SJCRH30 (cell line): ENCODE measurements at regions not wholly inside any gene's neighbourhood (a gene's known extent, or its start where the extent isn't known, plus 50 kb on each side); places are given as distances from the start of the nearest gene placed in this dataset.

Experiments
- DNase-seq, 2 experiments: peaks; one replicate each; pipeline ENCODE4 v3.0.0-alpha.2; 2015 to 2020
- H3K27ac ChIP-seq: fragments of 250-450 bp; sonication (Bioruptor Pico); 2 replicates; pipeline ENCODE4 v1.5.1; 2020; ENCODE audit warnings: mild to moderate bottlenecking, moderate library complexity
- H3K27me3 ChIP-seq: fragments of 250-450 bp; sonication (Bioruptor Pico); 2 replicates; pipeline ENCODE4 v1.5.1; 2020; ENCODE audit warnings: mild to moderate bottlenecking, moderate library complexity
- H3K36me3 ChIP-seq: fragments of 250-450 bp; sonication (Bioruptor Pico); 2 replicates; pipeline ENCODE4 v1.5.1; 2020; ENCODE audit warnings: mild to moderate bottlenecking, moderate library complexity
- H3K4me1 ChIP-seq: fragments of 250-450 bp; sonication (Bioruptor Pico); 2 replicates; pipeline ENCODE4 v1.5.1; 2020; ENCODE audit warnings: mild to moderate bottlenecking, moderate library complexity
- H3K4me3 ChIP-seq: fragments of 250-450 bp; sonication (Bioruptor Pico); 2 replicates; pipeline ENCODE4 v1.5.1; 2020; ENCODE audit warnings: mild to moderate bottlenecking, moderate library complexity
- H3K9me3 ChIP-seq: fragments of 250-450 bp; sonication (Bioruptor Pico); replicated peaks from 2 replicates; pipeline ENCODE4 v1.5.1; 2020; ENCODE audit warnings: mild to moderate bottlenecking, moderate library complexity

GRCh38 chr7:153590571-153590970, 461.6 kb upstream of the DPP6 start:
- DNase-seq, result no peak
- Histone ChIP-seq H3K4me1 (no peaks in the 10 kb centered on the region), H3K27me3 (peaks cover 13% of the 10 kb centered on the region), H3K27ac (no peak overlapping the region), H3K9me3 (no peaks in the 10 kb centered on the region), H3K4me3 (no peak overlapping the region), H3K36me3 (no peaks in the 10 kb centered on the region)

- H3K27me3 ChIP-seq, result 0 out of 2 replicates have a peak, but pooled peaks cover 2% of the 10 kb centered on the region
- no peak overlapping the region for H3K4me3 ChIP-seq
- H3K27ac ChIP-seq, result no peak overlapping the region
- no peaks in the 10 kb centered on the region for H3K4me1 ChIP-seq
- H3K36me3 ChIP-seq, result no peaks in the 10 kb centered on the region
- H3K9me3 ChIP-seq, result no peaks in the 10 kb centered on the region
- no peak for DNase-seq
Measured at GRCh38 chr7:153607354-153607753, 444.8 kb upstream of the DPP6 start.

DNA sequence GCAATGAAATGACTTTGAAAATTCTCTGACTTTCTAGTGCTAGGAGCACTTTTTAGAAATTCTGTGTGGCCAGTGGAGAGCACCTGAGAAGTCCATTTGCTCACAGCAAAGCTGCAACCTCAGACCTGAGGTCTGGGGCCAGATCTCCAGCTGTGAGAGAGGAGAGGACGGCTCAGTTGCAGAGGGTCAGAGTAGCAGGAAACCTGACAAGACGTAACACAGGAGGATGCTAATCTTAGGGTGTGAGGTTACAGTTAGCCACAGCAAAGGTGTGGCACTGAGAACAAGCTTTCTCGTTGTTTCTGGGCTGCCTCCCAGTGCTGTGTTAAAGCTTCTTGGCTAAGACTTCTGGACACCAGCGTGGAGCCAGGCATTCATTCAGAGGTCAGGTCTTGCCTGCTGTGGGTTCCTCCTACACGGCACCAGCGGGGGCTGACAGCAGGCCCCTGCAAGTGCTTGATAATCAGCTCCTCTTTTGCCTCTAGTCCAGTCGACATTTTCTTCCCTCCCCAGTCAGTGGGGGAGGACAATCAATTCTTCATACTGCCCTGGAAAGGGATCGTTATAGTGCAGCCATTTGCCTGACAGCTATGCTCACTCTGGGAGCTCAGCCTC, 435.4 kb upstream of the DPP6 start:
- no peak for DNase-seq
- Histone ChIP-seq H3K27me3 (peaks cover 9% of the 10 kb centered on the region; the same call in 1 of the 2 replicates), H3K36me3 (no peaks in the 10 kb centered on the region), H3K4me1 (no peaks in the 10 kb centered on the region), H3K27ac (no peak overlapping the region), H3K9me3 (no peaks in the 10 kb centered on the region), H3K4me3 (no peak overlapping the region)

DNA sequence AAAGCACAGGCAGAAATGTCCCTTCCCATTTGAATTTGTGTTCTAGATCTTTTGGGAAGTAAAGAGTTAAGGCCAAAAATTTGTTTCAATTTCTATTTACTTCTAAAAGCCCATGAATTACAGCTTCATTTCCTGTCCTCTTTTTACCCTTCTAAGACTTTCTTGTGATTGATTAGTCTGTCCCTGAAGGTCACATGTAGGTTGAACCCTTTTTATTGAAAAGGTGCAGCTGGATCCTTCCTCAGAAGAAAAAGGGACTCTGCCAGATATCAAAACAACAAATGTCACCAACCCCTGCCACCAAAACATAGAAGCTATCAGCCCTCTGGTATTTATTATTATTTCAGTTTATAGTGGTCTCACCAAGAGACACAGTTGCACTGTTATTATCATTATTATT, 424.9 kb upstream of the DPP6 start:
- Histone ChIP-seq H3K27me3 (peaks cover 5% of the 10 kb centered on the region; the same call in 1 of the 2 replicates), H3K4me1 (no peaks in the 10 kb centered on the region), H3K4me3 (no peak overlapping the region), H3K27ac (no peak overlapping the region), H3K9me3 (no peaks in the 10 kb centered on the region), H3K36me3 (no peaks in the 10 kb centered on the region)
- DNase-seq, result no peak

- no peak overlapping the region for H3K4me3 ChIP-seq
- peaks cover 5% of the 10 kb centered on the region for H3K27me3 ChIP-seq
- H3K27ac ChIP-seq, result no peak overlapping the region
- H3K9me3 ChIP-seq, result no peaks in the 10 kb centered on the region
- H3K36me3 ChIP-seq, result no peaks in the 10 kb centered on the region
- DNase-seq, result no peak
- no peaks in the 10 kb centered on the region for H3K4me1 ChIP-seq
Measured at GRCh38 chr7:153628406-153628805, 423.8 kb upstream of the DPP6 start.

DNA sequence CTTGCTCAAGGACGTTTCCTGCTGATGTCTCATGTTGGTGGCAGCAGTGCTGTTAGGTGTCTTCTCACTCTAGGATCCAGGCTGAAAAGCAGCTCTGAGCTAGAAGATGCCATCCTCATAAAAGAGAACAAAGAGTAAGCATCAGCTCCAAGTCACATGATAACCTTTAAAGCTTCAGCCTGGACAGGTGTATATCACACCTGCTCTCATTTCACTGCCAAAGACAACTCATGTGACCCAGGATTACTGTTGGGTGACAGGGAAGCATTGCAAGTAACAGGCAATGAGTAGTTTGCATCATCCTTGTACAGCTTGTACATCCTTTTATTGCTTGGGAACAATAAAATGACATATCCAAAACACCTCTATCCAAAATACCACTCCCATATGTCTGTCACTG, 423.4 kb upstream of the DPP6 start:
- no peak overlapping the region for H3K27ac ChIP-seq
- H3K9me3 ChIP-seq, result no peaks in the 10 kb centered on the region
- no peak for DNase-seq
- peaks cover 5% of the 10 kb centered on the region for H3K27me3 ChIP-seq
- no peaks in the 10 kb centered on the region for H3K4me1 ChIP-seq
- no peak overlapping the region for H3K4me3 ChIP-seq
- H3K36me3 ChIP-seq, result no peaks in the 10 kb centered on the region

DNA sequence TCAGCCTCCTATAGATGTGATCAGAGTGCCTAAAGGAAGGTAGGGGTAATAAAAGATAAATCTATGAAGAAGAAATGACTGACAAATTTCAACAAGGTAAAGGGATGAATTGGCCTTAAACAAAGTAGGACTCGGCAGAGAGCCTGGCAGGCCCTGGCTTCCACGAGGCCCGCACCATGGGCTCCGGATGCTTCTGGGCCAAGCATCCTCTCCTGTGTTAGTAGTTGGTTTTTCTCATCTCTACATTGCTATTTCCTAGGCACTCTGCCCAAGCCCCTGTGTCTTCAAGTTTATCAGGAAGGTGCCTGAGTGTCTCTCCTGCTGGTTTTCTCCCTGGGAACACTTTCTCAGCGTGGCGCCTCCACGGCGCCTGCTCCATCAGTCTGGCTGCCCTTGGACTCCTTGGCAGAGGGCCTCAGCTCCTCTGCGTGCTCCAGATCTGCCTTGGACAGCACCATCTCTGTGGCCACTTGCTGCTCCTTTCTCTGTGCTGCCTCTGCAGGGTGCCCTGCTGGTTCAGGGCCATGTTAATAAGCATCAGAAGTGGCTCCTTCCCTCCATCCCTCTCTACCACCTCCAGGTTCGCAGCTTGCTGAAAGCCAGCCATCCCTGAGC, 413.3 kb upstream of the DPP6 start:
- no peak for DNase-seq
- H3K4me1 ChIP-seq, result no peaks in the 10 kb centered on the region
- no peak overlapping the region for H3K4me3 ChIP-seq
- no peaks in the 10 kb centered on the region for H3K9me3 ChIP-seq
- H3K27ac ChIP-seq, result no peak overlapping the region
- H3K36me3 ChIP-seq, result no peaks in the 10 kb centered on the region
- peaks cover 32% of the 10 kb centered on the region for H3K27me3 ChIP-seq

DNA sequence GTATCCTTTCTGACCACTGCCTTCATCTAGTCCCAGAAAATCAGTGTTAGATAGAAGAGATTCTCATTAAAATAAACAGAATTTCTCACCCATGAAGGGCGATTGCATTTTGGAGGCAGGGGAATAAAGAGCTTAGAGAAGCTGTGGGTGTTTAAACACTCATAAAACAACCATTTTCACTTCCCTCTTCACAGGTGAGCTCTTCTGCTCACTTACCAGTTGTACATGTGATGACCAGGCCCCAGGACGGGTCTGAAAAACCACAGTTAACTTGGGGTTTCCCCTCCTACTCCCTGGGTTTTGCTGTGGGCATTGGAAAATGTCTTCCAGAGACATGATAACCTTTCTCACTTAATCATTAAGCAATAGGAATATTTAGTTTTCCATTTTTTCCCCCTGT, 411.6 kb upstream of the DPP6 start:
- Histone ChIP-seq H3K27me3 (peaks cover 29% of the 10 kb centered on the region), H3K9me3 (no peaks in the 10 kb centered on the region), H3K36me3 (no peaks in the 10 kb centered on the region), H3K4me1 (no peaks in the 10 kb centered on the region), H3K27ac (no peak overlapping the region), H3K4me3 (no peak overlapping the region)
- no peak for DNase-seq

DNA sequence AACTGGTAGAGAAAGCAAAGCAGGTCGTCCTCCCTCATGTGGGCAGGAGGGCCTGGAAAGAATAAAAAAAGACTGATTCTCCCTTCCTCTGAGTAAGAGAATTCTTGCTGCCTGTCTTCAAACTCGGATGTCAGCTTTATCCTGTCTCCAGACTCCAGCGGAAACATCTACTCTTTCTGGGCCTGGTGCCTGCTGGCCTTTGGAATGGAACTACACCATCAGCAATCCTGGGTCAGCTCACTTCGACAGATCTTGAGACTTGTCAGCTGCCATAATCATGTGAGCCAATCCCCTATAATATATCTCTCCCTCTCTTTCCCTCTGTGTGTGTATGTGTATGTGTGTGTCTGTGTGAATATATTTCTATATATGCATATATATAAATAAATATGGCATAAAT, 411.0 kb upstream of the DPP6 start:
- Histone ChIP-seq H3K4me1 (no peaks in the 10 kb centered on the region), H3K4me3 (no peak overlapping the region), H3K36me3 (no peaks in the 10 kb centered on the region), H3K9me3 (no peaks in the 10 kb centered on the region), H3K27me3 (peaks cover 29% of the 10 kb centered on the region), H3K27ac (no peak overlapping the region)
- no peak for DNase-seq

- Histone ChIP-seq H3K27ac (no peak overlapping the region), H3K4me1 (no peaks in the 10 kb centered on the region), H3K27me3 (peaks cover 26% of the 10 kb centered on the region), H3K36me3 (no peaks in the 10 kb centered on the region), H3K9me3 (no peaks in the 10 kb centered on the region), H3K4me3 (no peak overlapping the region)
- DNase-seq, result no peak
Measured at GRCh38 chr7:153642989-153643388, 409.2 kb upstream of the DPP6 start.

- no peak for DNase-seq
- Histone ChIP-seq H3K4me3 (no peak overlapping the region), H3K4me1 (no peaks in the 10 kb centered on the region), H3K36me3 (no peaks in the 10 kb centered on the region), H3K27ac (no peak overlapping the region), H3K9me3 (no peaks in the 10 kb centered on the region), H3K27me3 (peaks cover 11% of the 10 kb centered on the region)
Measured at GRCh38 chr7:153657182-153657800, 394.9 kb upstream of the DPP6 start.

DNA sequence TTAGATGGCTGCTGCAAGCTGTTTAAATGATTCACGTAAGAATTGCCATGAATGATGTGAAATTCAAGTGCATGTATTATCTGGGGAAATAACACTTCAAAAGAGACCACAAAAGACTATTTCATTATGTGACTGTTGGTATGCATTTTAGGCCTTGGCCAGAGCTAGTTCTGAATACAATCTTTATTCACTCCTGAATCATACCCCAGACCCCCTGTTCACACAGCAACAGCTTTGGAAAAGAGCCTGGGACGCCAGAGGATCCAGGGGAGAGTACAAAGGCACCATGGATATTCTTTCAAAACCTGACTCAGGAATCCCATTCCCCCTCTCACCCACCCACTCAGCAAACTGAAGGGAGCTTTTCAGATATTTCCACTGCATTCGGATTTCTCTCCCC, 377.1 kb upstream of the DPP6 start:
- no peaks in the 10 kb centered on the region for H3K36me3 ChIP-seq
- H3K4me3 ChIP-seq, result no peak overlapping the region
- no peaks in the 10 kb centered on the region for H3K4me1 ChIP-seq

DNA sequence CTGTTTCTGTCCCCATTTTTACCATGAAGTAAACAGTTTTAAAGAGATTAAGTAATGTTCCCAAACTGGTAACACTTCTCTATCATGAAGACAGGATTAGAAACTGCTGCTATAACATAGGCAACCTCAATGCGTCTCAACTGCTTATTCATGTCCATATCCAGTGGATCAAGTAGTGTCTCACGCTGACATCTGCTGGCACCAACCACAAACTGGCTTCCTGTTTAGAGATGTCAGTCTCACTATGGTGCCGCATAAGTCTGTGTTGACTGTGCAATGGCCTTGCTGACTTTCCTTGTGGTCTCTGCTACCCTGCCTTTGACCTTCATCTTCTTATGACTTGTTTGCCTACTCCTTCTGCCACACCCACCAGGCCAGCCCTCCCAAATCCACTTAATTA, 369.6 kb upstream of the DPP6 start:
- no peaks in the 10 kb centered on the region for H3K27me3 ChIP-seq

More for the DNA sequence above, 377.1 kb upstream of the DPP6 start:
- no peaks in the 10 kb centered on the region for H3K9me3 ChIP-seq
- 0 out of 2 replicates have a peak, but pooled peaks cover 7% of the 10 kb centered on the region for H3K27me3 ChIP-seq
- DNase-seq, result no peak
- no peak overlapping the region for H3K27ac ChIP-seq

GRCh38 chr7:153696242-153696641, 356.0 kb upstream of the DPP6 start:
- no peak for DNase-seq
- peaks cover 15% of the 10 kb centered on the region for H3K27me3 ChIP-seq
- no peaks in the 10 kb centered on the region for H3K36me3 ChIP-seq
- H3K27ac ChIP-seq, result no peak overlapping the region
- H3K4me3 ChIP-seq, result no peak overlapping the region
- no peaks in the 10 kb centered on the region for H3K4me1 ChIP-seq
- H3K9me3 ChIP-seq, result no peaks in the 10 kb centered on the region

More for the DNA sequence above, 369.6 kb upstream of the DPP6 start:
- no peak for DNase-seq
- no peaks in the 10 kb centered on the region for H3K4me1 ChIP-seq
- H3K27ac ChIP-seq, result no peak overlapping the region
- H3K36me3 ChIP-seq, result no peaks in the 10 kb centered on the region
- no peaks in the 10 kb centered on the region for H3K9me3 ChIP-seq
- H3K4me3 ChIP-seq, result no peak overlapping the region

GRCh38 chr7:153698046-153698445, 354.2 kb upstream of the DPP6 start:
- DNase-seq, result no peak
- H3K4me1 ChIP-seq, result no peaks in the 10 kb centered on the region
- no peak overlapping the region for H3K27ac ChIP-seq
- no peak overlapping the region for H3K4me3 ChIP-seq
- H3K27me3 ChIP-seq, result peaks cover 15% of the 10 kb centered on the region
- H3K9me3 ChIP-seq, result no peaks in the 10 kb centered on the region
- no peaks in the 10 kb centered on the region for H3K36me3 ChIP-seq

GRCh38 chr7:153701678-153702077, 350.5 kb upstream of the DPP6 start:
- Histone ChIP-seq H3K36me3 (no peaks in the 10 kb centered on the region), H3K27me3 (peaks cover 9% of the 10 kb centered on the region), H3K9me3 (no peaks in the 10 kb centered on the region), H3K4me1 (no peaks in the 10 kb centered on the region), H3K27ac (no peak overlapping the region), H3K4me3 (no peak overlapping the region)
- no peak for DNase-seq
